CD4-positive, alpha-beta T cell treated with Interleukin-4 for 4 hours (primary cell): ENCODE measurements at regions not wholly inside any gene's neighbourhood (a gene's known extent, or its start where the extent isn't known, plus 50 kb on each side); places are given as distances from the start of the nearest gene placed in this dataset.
"Not testable (repeated sequence)": the region's sequence is repeated elsewhere in the genome, so short reads cannot be mapped to it uniquely, and the experiment has no call there.

Source experiments
- DNase-seq: peaks from one replicate; pipeline ENCODE4 v3.0.0-alpha.2; 2020

DNA sequence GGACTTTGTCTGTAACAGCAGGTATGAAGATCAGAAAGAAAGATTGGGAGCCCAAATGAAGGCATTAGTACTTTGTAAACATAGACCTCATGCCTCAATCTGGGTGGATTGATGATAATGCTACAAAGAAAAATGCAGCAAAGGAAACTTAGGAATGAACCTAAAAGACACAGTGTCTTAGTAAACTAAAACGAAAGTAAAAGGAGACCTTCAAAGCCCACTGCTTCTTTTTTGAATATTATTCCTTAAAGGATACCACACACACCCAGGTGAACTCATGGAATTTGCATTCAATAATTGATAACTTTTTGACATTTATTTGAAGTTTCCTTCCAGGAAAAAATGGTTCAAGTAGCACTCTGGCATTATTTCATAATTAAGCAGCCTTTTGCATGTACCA lies 543.2 kb downstream of the TTLL7 start:
- DNase-seq, result not testable (repeated sequence)

GRCh38 chr1:83445873-83446272 lies 553.1 kb downstream of the TTLL7 start:
- not testable (repeated sequence) for DNase-seq

DNA sequence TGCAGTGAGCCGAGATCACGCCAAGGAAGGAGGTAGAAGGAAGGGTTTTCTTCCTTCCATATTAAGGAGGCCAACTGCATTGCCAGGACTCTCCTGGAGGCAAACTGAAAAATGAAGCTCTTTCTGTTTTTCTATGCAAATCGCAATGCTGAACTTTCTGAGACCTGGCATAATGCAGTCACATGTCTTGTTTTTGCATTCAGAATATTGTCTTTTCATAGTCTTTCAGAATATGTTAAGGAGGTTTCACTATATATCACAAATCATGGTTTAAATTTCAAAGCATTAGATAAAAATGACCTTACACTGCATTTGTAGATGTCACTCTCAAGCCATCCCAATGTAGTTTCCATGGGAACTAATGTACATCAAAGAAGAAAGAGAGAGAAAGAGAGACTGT lies 556.5 kb downstream of the TTLL7 start:
- not testable (repeated sequence) for DNase-seq

DNA sequence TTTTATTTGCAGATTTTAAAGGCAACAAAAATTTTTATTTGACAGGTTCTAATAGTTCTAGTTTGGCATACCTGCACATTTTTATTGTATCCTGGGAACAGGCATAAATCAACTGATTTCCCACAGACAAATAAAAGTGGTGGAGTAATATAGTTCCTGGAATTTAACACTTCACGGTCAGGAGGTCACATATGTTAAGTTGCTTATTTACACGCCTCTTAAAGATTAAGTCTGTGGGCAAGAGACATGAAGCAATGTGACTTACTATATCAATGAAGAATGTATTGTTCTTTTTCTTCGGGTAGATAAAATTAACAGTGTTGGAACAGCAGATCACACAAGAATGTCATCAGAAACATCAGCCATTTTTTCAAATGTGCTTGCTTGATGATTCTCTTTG lies 558.3 kb downstream of the TTLL7 start:
- DNase-seq, result not testable (repeated sequence)

DNA sequence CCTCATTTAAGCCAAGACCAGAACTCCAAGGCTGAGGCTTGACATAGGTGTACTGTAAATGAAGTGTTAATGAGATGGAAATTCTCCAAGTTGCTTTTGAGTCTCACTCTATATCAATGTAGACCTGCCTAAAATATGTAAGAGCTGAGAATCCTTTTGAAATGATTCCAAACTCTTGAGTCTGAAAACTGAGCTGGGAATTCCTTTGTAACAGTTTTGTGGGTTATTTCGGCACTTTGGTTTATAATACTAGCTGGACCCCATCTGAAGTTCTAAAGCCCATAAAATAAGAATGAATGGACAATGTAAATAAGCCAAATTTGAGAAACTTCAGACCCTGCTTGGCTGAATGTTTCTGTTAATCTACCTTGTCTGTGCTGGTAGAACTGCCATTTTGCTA lies 558.9 kb downstream of the TTLL7 start:
- DNase-seq, result not testable (repeated sequence)

- DNase-seq, result not testable (repeated sequence)
These were observed 560.6 kb downstream of the TTLL7 start for GRCh38 chr1:83438316-83438715.

DNA sequence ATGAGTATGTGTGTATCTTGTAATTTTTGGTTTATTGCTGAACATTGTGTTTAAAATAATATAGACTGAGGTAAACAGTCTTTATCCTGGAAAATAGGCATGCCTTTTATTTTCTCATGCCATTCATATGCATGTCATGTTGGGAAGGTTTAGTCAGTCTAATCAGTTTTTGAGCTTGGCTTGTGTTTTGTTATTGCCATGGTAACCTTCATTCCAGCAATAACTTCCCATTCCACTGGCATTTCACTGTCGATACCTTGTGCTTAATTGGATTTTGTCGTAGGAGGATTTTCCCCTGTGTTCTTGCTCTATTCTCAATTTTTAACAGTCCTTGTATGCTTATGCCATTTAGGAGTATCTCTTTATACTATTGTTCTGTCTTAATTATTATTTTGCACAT lies 563.6 kb downstream of the TTLL7 start:
- not testable (repeated sequence) for DNase-seq

DNA sequence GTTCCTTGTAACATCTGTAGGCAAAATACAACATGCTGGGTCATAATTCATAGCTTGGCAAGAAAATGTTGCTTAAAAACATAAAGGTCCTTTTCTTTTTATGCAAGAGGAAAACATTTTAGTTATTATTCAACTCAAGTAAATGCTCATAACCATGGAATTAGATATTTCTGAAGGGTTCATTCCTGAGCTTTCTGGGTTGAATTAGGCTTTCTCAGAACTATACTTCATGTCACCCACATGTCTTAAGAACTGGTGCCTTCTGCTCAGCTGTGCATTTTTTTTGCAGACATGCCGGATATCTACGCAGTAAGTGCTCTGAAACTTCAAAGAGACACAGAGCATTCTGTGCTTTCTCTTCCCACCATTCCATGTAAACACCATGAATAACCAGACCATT lies 571.4 kb downstream of the TTLL7 start:
- DNase-seq, result not testable (repeated sequence)

DNA sequence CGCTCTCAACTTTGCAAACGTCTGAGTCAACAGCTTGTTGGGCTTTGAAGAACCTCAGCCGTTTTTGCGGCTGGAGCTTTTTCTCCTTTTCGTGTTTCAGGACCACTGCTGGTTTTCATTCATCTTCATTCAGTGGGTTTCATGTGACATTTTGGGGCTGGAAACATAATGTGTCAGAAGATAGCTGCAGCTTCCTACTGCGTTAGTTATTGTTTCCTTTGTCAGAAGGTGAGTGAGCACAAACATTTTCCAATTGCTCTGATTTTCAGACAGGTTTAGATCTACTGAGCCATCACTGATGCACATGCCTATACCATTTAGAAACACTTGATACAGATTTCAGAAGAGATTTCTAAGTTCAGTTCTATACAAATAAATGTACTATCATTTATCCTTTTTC lies 575.5 kb downstream of the TTLL7 start:
- DNase-seq, result not testable (repeated sequence)

GRCh38 chr1:83418558-83418957 lies 580.4 kb downstream of the TTLL7 start:
- DNase-seq, result no peak

GRCh38 chr1:83413839-83414107 lies 585.2 kb downstream of the TTLL7 start:
- not testable (repeated sequence) for DNase-seq

DNA sequence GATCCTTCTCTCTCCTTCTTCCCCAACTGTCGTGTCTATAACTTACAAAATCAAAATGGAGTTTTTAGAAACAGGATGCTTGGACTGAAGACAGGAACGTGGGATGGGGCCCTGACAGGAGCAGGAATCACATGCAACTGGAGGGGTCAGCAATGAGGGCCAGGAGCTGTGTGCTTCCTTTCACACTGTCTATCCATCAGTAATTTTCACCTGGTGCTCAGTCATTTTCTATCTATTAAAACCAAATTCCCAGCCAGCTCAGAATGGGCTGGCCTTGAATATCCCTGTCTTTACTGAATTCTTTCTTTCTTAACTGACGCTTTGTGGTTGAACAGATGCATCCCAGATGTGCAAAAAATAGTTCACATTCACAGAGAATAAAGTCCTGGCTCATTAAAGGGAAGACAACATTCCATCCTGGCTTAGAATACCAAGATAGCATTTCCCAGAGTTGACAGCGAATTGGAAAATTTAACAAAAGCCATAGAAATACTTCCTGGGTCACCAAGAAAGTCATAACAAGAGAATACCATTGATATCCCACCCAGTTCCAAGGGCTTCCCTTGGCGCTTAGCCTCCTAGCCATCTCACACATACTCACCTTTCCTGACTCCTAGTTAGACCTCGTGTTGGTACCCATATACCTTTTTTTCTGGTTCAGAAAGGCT lies 588.1 kb downstream of the TTLL7 start:
- DNase-seq, result not testable (repeated sequence)

DNA sequence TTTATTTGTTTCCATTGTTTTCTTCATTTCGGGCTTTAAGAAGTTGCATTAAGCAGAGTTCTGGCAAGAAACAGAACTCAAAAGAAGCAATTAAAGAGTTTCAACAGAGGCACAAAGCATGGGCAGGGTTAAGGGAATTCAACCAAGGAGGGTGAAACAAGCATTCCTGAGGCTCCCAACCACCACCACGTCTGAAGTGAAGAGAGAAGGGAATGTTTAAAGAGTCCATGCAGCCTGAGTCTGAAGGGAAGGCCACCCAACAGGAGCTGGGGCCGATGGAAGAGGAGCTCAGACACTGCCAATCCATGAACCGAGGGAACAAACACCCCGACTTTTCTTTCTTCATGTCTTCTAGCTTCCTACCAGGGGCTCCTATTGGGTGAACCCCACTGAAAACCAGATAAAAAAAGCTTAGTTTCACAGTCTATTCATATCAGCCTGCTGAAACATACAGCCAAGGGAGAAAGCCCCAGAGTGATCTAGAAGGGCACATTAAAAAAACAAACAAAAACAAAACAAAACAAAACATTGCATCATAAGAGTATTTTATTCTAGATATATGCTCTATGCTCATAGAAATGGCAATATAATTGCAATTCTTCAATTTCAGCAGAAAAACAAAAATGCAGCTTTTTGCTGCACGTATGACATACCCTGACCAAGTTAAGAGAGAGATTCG lies 592.1 kb downstream of the TTLL7 start:
- DNase-seq, result not testable (repeated sequence)

GRCh38 chr1:83405789-83406188 lies 593.1 kb downstream of the TTLL7 start:
- not testable (repeated sequence) for DNase-seq

DNA sequence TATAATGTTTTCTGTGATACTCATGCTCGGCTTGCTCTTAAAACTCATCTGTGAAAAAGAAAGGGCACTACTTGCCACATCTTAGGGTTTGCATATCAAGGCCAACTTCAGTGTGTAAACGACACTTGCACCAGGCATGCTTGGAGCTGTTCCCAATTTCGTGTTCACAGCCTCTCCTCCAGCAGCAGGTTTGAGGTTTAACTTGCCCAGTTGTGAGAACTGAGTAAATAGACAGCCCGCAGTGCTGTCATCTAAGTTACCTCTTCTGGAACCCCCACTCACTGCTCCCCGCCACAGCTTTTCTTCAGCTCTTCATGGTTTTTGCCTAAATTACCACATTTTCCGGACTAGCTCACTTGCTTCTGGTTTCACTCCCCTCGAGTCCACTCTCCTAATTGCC lies 595.4 kb downstream of the TTLL7 start:
- not testable (repeated sequence) for DNase-seq

DNA sequence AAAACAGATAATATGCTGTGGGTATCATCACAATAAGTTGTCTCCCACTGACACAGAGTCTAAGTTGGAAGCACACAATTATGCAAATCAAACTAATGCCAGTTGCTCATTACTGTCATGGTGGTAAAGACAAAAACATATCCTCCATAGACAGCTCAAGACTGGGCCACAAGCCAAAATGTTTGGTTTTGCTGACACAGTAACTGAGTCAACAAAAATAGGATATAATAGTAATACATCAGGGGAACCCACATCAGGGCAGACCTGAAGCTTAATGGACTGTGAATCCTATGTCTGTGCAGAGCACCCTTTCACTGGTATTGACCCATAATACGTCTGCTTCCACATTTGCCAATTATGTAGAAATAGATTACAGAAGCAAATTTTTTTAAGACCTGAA lies 597.8 kb downstream of the TTLL7 start:
- DNase-seq, result not testable (repeated sequence)

DNA sequence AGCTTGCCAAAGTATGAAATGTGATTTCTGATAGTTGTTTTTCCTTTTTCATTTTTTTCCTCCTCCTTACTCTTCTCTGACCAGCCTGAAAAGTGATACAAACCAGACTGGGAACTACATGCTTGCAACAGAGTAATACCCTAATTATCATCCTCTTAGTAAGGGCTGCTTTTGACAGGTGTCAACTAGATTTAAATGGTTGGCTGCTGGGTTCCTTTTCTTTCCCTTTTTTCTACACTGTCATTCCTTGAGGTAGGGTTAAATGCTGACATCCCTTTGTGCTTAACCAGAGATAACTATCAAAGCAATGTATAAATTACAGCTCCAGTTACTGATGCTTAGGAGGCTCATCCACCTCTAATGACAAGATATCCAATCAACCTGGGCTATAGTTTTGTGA lies 598.8 kb downstream of the TTLL7 start:
- not testable (repeated sequence) for DNase-seq

GRCh38 chr1:83398125-83398524 lies 600.8 kb downstream of the TTLL7 start:
- DNase-seq, result not testable (repeated sequence)

DNA sequence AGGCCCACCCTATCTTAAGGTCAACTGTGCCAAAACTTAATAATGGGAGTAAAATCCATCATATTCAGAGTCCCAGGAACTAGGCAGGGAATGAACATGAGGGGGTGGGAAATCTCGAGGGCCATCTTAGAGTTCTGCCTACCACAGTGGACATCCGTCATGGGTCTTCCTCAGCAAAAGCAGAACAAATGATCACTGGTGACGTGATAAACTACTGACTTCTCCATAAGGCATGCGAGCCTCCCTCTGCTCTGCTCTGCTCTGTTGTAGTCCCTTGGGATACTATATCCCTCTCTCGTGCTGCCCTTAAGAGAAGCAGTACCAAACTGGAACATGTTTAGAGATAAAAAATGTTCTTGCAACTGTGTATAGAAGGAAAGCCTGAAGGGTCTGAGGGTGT lies 603.8 kb downstream of the TTLL7 start:
- not testable (repeated sequence) for DNase-seq

- not testable (repeated sequence) for DNase-seq
These were observed 612.0 kb downstream of the TTLL7 start for GRCh38 chr1:83386946-83387345.

DNA sequence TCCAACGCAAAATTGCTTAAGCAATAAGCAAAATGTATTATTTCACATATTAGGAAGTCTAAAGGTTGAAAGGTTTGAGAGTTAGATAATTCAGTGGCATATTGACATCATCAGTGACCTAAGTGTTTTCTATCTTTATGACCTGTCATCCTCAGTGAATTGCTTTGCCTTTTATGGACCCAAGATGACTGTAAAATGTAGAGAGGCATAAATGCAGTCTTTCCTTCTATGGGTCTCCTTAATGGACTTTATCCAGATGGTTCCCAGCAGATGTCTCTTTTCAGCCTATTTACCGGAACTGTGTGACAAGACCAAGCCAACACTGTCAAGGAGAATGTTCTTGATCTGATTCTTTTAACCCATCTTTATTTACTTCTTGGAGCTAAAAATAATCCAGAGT lies 615.8 kb downstream of the TTLL7 start:
- DNase-seq, result not testable (repeated sequence)

- not testable (repeated sequence) for DNase-seq
These were observed 625.9 kb downstream of the TTLL7 start for GRCh38 chr1:83373018-83373417.

- not testable (repeated sequence) for DNase-seq
These were observed 629.1 kb downstream of the TTLL7 start for GRCh38 chr1:83369853-83370252.

GRCh38 chr1:83365320-83365719 lies 633.6 kb downstream of the TTLL7 start:
- DNase-seq, result not testable (repeated sequence)

DNA sequence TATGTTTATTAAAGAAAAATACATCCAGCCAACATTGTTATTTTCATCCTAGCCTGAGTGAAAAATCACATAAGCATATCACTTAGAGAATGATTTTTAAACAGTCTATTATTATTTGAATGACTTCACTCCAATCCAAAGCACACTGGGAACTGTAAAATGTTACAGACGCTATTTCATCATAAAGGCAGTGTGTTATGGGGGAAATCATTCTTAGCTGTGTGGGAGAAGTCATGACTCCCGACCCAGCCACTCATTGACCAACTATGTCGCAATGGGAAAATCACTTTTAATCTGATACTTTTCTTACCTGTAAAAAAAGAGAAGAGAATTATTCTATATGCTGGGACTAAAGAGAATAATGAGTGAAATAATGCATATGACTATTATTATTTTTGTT lies 653.6 kb downstream of the TTLL7 start:
- not testable (repeated sequence) for DNase-seq
